ENCODE measurements at regions not wholly inside any gene's neighbourhood (a gene's known extent, or its start where the extent isn't known, plus 50 kb on each side); places are given as distances from the start of the nearest gene placed in this dataset.

- no peak for DNase-seq (ENCODE audit: low read depth)
- no peak overlapping the region for H3K4me3 ChIP-seq (ENCODE audit: low read depth, low read length)
- TF ChIP-seq CTCF (IDR thresholded peaks at IDR 0.05; ENCODE audit: low read depth, low read length, missing control alignments) = no peak
Measured at GRCh38 chr3:42022355-42022754, 60.5 kb upstream of the ULK4 start.

DNA sequence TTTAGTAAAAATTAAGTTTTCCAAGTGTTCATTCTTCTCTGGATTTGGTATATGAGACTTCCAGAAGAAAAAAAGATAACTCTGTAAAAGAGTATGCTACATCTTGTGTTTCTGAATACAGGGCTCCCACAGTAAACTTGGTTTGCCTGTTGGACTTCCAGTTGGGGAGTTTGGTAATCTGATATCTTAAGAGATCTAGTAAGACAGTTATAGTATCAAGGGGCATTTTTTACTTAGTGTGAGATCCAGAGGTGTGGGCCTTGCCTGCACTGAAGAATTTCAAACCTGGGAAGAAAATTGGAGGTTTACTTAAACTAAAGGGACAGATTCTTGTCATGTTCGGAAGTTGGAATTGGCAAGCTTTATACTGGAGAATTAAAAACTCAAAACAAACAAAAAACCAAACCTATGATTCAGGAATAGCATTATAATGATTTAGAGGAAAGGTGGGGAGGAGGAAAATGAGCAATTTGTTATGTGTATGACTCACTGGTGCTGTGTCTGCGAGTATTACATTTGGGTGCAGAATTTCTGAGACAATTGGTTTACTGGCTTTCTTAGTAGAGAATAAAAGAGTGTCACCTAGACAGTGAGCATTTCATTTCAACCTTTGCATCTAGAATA, 58.9 kb upstream of the ULK4 start:
- no peak for DNase-seq (ENCODE audit: low read depth)
- no peak for TF ChIP-seq CTCF (IDR thresholded peaks at IDR 0.05; ENCODE audit: low read depth, low read length, missing control alignments)
- H3K4me3 ChIP-seq (ENCODE audit: low read depth, low read length) = no peak overlapping the region

DNA sequence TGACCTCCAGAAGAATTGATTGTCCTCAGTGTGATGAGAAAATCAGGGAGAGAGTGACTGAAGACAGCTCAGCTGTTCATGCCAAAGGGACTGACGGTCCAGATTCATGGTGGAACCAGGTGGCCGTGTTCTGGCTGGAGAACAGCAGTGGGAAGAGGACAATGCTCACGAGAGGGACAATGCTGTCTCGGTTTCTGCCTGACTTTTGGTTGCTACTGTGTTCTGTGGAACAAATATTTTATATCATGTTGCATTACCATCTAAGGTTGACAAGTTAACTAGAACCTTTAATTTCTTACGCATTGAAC, 58.0 kb upstream of the ULK4 start:
- H3K4me3 ChIP-seq (ENCODE audit: low read depth, low read length) = no peak overlapping the region
- TF ChIP-seq CTCF (IDR thresholded peaks at IDR 0.05; ENCODE audit: low read depth, low read length, missing control alignments) = no peak
- no peak for DNase-seq (ENCODE audit: low read depth)

DNA sequence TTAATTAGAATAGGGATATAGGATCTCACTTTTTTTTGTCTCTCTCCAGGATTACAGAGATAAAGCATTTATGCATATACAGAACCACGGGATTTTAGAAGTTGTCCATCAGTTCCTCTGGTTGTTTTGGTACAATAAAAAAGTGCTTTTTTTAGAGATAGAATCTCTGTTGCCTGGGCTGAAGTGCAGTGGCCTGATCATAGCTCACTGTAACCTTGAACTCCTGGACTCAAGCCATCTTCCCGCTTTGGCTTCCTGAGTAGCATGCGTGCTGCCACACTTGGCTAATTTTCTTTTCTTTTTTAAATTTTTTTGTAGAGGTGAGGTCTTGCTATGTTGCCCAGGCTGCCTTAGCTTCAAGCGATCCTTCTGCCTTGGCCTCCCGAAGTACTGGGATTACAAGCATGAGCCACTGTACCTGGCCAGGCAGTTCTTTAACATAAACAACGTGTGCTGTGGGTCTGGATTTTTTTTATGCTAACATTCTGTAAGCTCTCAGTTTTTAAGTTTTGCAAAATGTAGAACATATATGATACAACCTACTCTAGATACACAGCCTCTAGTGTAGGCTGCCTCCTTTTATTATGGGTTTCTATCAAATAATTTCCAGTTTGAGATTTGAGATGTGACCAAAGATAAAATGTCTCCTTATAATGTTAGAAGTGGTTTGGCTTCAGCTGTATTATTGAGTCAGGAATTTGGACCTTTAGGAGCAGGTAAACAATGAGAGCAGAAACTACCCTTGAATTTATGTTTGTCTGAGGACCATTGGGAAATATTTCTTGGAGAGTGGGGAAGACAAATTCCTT, 57.4 kb upstream of the ULK4 start:
- no peak for DNase-seq (ENCODE audit: low read depth)
- TF ChIP-seq CTCF (IDR thresholded peaks at IDR 0.05; ENCODE audit: low read depth, low read length, missing control alignments) = no peak
- H3K4me3 ChIP-seq (ENCODE audit: low read depth, low read length) = no peak overlapping the region

GRCh38 chr3:42014921-42015533, 53.1 kb upstream of the ULK4 start:
- peak overlapping the region; percentile 83 for H3K4me3 ChIP-seq (ENCODE audit: low read depth, low read length)
- TF ChIP-seq CTCF (IDR thresholded peaks at IDR 0.05; ENCODE audit: low read depth, low read length, missing control alignments) = no peak
- DNase-seq (ENCODE audit: low read depth) = no peak

DNA sequence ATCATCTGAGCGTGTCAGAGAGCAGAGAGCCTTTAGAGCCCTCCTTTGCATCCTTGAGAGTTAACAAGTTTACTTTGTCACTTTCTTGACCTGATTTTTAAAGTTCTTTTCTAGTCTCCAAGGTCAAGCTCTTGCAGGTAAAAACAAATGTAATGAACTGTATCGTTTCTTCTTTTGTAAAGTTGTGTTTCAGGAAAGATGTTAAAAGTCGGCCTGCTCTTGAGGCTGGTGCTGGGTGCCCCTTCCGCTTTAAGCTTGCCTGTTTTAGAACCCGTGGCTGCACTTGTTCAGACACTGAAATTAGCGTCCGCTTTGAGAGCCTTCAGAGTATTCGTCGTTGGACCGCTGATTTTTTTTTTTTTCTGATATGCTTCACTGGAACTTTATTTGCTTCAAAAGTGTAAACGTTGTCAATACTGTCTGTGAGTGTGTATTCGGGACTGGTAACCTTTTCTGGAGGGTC, 52.6 kb upstream of the ULK4 start:
- peak overlapping the region; percentile 83 for H3K4me3 ChIP-seq (ENCODE audit: low read depth, low read length)
- TF ChIP-seq CTCF (IDR thresholded peaks at IDR 0.05; ENCODE audit: low read depth, low read length, missing control alignments) = no peak
- no peak for DNase-seq (ENCODE audit: low read depth)
